ENCODE measurements at regions not wholly inside any gene's neighbourhood (a gene's known extent, or its start where the extent isn't known, plus 50 kb on each side); places are given as distances from the start of the nearest gene placed in this dataset.

DNA sequence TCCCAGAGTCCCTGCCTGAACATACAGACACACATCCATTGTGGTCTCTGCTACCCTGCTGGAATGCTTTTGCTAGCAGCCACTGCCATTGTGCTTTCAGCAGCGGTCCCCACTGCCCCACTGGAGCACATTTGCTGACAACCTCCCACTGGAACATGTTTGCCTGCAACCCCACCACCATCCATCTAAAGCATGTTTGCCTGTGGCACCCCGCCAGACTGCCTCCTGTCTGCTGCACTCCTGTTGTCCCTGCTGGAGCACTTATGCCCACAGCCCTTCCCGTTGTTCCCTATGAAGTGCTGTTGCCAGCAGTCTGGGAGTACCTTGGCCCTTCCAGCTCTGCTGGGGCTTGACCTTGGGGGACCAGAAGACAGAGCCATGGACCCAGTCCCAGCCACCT lies 136.3 kb downstream of the ARL5B start:
- WGBS, 4 donors, result 80 to 92% (median 90%) methylated on average over 2 to 3 of the region's 3 CpGs

DNA sequence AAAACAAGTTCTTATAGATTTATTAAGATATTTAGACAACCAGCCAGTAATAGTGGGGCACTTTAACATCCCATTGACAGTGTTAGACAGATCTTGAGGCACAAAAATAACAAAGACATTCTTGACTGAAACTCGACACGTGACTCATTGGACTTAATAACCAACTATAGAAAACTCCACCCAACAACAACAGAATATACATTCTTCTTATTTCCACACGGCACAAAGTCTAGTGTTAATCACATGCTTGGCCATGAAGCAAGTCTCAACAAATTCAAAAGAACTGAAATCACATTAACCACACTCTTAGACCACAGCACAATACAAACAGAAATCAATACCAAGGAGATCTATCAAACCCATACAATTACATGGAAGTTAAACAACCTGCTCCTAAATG lies 138.1 kb downstream of the ARL5B start:
- H3K9me3 ChIP-seq, result peaks cover 0 to 6% (median 0%) of the 10 kb centered on the region in 12 donors
- no peaks in the 10 kb centered on the region for H3K27me3 ChIP-seq
- no peaks in the 10 kb centered on the region for H3K4me1 ChIP-seq
- H3K27ac ChIP-seq, result no peak overlapping the region
- ATAC-seq (no peak), DNase-seq (no peak)
- no peak overlapping the region for H3K4me3 ChIP-seq
- no peaks in the 10 kb centered on the region for H3K36me3 ChIP-seq
- intact Hi-C loops (cut with DNase I), result no loop called here
- TF ChIP-seq, protein P1, sequence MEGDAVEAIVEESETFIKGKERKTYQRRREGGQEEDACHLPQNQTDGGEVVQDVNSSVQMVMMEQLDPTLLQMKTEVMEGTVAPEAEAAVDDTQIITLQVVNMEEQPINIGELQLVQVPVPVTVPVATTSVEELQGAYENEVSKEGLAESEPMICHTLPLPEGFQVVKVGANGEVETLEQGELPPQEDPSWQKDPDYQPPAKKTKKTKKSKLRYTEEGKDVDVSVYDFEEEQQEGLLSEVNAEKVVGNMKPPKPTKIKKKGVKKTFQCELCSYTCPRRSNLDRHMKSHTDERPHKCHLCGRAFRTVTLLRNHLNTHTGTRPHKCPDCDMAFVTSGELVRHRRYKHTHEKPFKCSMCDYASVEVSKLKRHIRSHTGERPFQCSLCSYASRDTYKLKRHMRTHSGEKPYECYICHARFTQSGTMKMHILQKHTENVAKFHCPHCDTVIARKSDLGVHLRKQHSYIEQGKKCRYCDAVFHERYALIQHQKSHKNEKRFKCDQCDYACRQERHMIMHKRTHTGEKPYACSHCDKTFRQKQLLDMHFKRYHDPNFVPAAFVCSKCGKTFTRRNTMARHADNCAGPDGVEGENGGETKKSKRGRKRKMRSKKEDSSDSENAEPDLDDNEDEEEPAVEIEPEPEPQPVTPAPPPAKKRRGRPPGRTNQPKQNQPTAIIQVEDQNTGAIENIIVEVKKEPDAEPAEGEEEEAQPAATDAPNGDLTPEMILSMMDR (IDR thresholded peaks at IDR 0.05), result no peak
- no peak for TF ChIP-seq POLR2A (IDR thresholded peaks at IDR 0.05)
- WGBS, 4 donors, result 86 to 95% (median 89%) methylated on average over 3 of the region's 3 CpGs

More for the DNA sequence above, 136.3 kb downstream of the ARL5B start:
- Histone ChIP-seq H3K9me3 (peaks cover 0 to 6% (median 0%) of the 10 kb centered on the region in 12 donors), H3K27me3 (no peaks in the 10 kb centered on the region), H3K36me3 (no peaks in the 10 kb centered on the region), H3K27ac (no peak overlapping the region), H3K4me1 (no peaks in the 10 kb centered on the region), H3K4me3 (no peak overlapping the region)
- intact Hi-C loops (cut with DNase I), result no loop called here
- no peak for TF ChIP-seq POLR2A (IDR thresholded peaks at IDR 0.05)
- TF ChIP-seq, protein P1 (IDR thresholded peaks at IDR 0.05), result no peak
- no peak for DNase-seq
- ATAC-seq, result no peak

DNA sequence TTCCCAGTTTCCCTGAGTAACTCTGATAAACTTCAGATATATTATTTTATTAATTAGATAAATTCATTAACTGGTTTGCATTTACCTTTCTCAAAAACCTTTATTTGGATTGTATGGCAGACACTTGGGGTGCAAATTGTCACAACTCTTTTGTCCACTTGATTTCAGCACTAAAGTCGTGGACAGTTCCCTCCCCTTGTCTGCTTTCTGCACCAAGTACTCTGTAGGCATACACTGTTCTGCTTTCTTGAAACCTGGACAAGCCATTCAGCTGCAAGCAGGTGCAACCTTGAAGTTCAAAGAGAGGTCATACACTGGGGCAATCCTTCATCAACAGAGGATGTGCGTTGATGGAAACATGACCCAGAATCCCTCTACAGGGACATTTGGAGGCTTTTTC lies 162.9 kb downstream of the ARL5B start:
- peaks cover 0 to 10% (median 0%) of the 10 kb centered on the region in 12 donors for H3K9me3 ChIP-seq
- no peaks in the 10 kb centered on the region for H3K36me3 ChIP-seq
- intact Hi-C loops (cut with DNase I), result no loop called here
- WGBS, 4 donors, result 22 to 33% (median 26%) methylated on average over 2 of the region's 2 CpGs
- TF ChIP-seq, protein P1 (IDR thresholded peaks at IDR 0.05), result no peak
- no peak for TF ChIP-seq POLR2A (IDR thresholded peaks at IDR 0.05)
- ATAC-seq, result no peak
- no peaks in the 10 kb centered on the region for H3K4me1 ChIP-seq
- H3K4me3 ChIP-seq, result no peak overlapping the region
- no peaks in the 10 kb centered on the region for H3K27me3 ChIP-seq
- H3K27ac ChIP-seq, result no peak overlapping the region
- DNase-seq, result no peak

DNA sequence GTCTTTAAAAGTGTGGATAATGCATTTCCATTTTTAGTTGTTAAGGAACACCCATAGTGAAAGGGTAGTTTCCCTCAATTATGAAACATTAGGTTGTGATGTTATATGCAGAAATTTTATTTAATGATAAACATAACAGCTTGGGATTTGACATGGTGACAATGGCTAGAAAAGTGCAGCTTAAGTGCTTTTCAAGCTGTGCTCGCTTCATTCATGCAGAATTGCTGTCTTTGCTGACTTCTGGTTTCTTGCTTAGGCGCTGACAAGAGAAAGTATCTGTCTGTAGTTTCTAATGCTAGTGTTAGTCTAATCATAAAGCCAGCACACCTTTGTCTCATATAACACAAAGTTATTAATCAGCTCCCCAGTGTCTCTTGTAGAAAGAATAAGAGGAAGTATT lies 170.0 kb downstream of the ARL5B start:
- ATAC-seq (no peak), DNase-seq (no peak)
- H3K27ac ChIP-seq, result no peak overlapping the region
- H3K9me3 ChIP-seq, result no peaks in the 10 kb centered on the region
- H3K4me3 ChIP-seq, result no peak overlapping the region
- H3K36me3 ChIP-seq, result no peaks in the 10 kb centered on the region
- H3K4me1 ChIP-seq, result no peaks in the 10 kb centered on the region
- TF ChIP-seq, protein P1 (IDR thresholded peaks at IDR 0.05), result no peak
- TF ChIP-seq POLR2A (IDR thresholded peaks at IDR 0.05), result no peak
- intact Hi-C loops (cut with DNase I), result no loop called here
- H3K27me3 ChIP-seq, result no peaks in the 10 kb centered on the region
- 50 to 58% (median 56%) methylated on average over 2 of the region's 2 CpGs for WGBS, 4 donors

Data from heart left ventricle (tissue), 16 donors.